Stimulated activated CD8-positive, alpha-beta memory T cell treated with anti-CD3 and anti-CD28 coated beads, Interleukin-15, amount 100 ng/mL, for 1 hour (primary cell): ENCODE measurements at regions not wholly inside any gene's neighbourhood (a gene's known extent, or its start where the extent isn't known, plus 50 kb on each side); places are given as distances from the start of the nearest gene placed in this dataset.
"Not testable (repeated sequence)": the region's sequence is repeated elsewhere in the genome, so short reads cannot be mapped to it uniquely, and the experiment has no call there.

Experiments
- DNase-seq: peaks from one replicate; pipeline ENCODE4 v3.0.0-alpha.2; 2020; ENCODE audit warnings: low read depth

DNA sequence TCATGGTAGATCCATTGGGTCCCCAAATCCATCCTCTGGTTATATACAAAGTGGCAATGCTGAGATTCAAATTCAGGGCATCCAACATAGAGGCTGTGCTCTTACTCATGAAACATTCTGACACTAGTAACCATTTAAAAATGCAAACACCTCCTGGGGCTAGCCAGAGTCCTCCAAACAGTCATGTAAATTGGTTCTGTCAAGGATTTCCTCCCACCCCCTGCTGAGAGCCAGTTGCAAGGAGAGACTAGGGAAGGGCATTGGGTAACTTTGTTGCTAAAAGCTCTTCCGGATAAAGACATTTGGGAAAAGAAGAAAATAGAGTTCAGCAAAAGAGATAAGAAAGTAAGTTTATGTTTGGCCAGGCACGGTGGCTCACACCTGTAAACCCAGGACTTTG, 58.3 kb downstream of the ART5 start:
- DNase-seq = not testable (repeated sequence)

DNA sequence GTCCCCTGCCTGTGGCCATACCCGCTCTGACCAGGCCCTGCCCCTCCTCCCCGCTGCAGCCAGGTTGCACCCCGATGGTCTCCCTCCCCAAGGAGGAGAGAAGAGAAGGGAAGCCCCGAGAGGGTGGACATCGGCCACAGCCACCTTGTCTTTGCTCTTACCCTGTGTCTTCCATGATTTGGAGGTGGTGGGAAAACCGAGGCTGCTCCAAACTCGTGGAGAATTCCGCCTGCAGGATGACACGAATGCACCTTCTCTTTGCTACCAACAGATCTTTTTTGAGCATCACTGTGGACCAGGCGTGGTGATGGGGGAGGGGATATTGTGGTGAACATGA, 60.4 kb downstream of the ART5 start:
- not testable (repeated sequence) for DNase-seq

DNA sequence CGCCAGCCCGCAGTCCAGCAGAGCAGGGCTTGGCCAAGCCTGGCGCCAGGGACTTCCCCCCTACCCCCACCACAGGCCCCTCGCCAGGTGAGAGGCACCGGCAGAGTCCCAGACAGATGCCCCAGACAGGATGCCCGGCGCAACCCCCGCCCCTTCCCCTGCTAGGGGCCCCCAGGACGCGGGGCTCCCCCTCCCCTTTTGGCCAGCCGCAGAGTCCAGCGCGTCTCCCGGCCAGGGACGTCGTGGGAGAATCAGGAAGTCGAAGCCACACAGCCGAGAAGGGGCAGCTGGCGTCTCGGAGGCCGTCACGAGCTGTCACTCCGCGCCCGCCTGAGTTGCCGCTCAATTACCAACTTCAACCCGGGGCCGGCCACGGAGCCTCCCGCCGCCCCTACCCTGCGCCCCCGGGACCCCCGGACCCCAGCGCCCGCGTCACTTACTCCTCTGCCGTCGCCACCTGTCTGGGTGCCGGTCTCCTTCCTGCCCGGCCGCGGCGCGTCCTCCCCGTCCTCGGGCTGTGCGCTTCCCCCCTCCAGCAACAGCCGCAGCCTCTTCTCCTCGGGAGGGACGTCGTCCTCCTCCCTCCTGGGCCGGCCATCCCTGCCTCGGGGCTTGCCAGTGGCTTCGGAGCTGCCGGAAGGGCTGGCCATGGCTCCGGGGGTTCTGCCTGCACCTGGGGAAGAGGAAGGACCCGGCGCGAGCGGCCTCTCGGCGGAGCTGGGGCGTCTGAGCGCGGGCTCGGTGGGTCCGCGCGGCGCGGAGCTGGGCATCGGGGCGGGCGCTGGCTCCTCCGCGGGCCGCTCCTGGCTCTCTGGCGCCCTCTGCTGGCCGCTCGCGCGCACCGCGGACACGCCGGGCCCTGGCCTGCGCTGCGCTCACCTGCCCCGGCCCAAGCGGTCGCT, 61.1 kb downstream of the ART5 start:
- peak; percentile 39 for DNase-seq

DNA sequence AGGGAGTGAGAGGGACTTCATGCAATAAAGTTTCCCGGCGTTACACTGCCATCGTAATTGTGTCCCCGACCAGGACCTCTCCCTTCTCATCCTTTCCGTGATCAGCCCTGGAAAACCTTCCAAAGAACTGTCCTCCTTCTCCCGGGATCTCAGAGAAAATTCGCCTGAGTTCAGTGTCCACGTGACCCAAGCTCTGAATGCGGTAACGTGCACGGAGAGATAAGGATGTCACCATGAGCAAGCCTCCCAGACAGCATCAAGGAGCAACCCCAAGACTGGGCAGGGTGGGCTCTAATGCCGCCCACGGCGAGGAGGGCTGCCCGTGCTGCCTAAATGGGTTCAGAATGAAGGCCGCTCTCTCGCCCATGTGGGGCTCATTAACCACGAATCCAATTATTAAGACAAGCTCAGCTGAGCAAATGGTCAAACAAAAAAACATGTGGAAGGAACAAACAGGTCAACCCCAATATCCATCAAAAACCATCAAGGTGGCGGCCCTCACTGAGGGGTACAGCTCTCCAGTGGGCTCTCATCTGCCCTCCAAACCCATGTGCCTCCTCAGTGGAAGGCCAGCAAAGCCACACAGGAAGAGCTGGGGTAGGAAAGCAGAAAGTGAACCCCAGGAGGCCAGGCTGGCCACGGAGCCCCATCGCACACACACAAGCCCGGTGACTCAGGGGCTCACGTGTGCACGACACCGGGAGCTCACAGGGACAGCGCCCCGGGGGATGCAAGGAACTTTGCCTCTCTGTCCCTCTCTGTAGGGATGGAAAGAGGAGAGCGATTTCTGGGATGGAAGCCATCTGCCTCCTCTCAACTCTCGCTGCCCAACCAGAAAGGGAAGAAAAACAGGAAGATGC, 62.0 kb downstream of the ART5 start:
- DNase-seq = not testable (repeated sequence)

DNA sequence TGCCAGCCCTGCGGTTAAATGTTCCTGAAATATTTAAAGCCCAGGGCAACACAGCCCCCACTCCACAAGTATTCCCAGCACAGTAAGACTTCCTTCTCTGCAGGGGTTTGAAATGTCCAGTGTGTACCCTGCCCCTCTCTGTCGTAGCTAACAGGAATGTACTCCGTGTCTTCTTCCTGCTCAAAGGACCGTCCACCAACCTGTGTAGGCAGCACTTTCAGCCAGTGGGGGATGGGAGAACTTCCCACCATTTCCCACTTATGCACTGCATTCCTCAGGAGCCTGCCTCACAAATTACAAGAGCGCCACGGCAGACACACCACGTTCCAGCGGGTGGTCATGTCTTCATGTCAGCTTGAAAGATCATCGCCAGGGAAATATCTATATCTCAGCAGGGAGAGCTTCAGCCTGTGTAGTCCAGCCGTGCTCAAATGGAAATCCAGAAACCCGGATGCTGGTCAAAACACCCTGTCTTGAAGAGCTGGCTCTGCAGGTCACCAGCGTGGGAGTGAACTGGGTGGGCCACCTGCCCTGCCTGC, 65.7 kb downstream of the ART5 start:
- not testable (repeated sequence) for DNase-seq

DNA sequence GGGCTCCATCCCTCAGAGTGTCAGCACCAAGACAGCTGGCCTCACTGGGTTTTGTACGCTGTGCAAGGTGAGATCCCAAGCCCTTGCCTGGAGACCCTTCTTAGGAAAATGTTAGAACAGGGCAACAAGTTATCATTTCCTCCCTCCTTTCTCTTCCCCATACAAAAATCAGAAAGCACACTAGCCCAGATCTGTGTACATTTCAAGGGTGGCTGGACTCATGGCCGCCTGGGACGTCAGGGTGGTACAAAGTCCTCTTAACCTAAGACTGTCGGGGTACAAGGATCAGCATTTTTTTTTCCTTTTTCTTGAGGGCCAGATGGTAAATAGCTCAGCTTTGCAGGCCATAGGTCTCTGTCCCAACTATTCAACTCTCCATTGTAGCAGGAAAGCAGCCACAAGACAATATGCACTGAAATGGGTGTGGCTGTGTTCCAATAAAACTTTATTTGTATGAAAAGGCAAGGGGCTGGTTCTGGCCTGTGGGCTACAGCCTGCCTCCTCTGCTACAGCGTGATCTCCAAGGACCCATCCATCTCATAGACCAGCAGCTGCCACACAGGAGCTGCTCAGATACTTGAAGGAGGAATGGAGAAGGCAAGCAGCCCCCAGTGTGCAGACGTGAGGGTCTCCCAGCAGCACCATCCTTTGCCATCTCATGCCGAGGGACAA, 68.7 kb downstream of the ART5 start:
- DNase-seq = not testable (repeated sequence)

DNA sequence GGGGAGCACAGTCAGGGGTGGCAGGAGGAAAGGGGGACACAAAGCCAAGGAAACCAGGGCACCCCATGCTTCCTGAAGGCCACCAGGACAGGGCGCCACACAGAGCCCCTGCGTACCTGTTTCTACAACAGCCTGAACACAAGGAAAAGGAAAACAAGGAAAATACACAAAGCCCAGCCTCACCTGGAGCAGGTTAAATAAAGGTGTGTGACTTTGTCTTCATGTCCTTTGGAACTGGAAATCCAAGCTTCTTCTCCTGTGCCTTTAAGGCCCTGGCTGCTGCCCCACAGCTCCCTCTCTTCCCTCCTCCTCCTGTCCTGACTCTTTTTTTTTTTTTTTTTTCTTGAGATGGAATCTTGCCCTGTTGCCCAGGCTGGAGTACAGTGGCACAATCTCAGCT, 70.0 kb downstream of the ART5 start:
- not testable (repeated sequence) for DNase-seq

DNA sequence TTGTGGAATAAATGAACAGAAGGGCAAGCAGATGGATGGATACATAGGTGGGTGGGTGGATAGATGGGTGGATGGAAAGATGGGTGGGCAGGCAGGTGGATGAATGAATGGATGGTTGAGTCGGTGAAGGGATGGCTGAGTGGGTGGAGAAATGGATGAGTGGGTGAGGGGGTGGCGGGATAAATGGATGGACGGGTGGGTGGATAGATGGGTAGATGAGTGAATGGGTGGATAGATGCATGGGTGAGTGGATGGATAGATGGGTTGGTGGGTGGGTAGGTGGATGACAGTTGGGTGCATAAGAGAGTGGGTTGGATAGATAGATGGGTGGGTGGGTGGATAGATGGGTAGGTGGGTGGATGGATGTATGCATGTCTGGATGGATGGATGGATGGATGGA, 76.0 kb downstream of the ART5 start:
- not testable (repeated sequence) for DNase-seq

DNA sequence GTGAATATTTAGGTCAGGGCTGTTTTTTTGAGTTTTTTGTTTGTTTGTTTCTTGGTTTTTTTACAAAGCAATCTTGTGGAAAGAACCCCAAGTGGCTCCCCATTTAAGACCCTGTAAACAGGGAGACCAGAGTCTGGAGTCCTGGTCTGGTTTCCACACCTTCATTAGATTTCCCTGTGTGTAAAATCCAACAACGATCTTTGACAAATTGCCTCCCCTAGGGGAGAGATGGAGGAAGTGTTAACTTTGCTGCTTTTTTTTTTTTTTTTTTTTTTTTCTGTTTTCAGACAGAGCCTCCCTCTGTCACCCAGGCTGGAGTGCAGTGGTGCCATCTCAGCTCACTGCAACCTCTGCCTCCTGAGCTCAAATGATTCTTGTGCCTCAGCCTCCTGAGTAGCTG, 77.4 kb downstream of the ART5 start:
- DNase-seq = not testable (repeated sequence)

DNA sequence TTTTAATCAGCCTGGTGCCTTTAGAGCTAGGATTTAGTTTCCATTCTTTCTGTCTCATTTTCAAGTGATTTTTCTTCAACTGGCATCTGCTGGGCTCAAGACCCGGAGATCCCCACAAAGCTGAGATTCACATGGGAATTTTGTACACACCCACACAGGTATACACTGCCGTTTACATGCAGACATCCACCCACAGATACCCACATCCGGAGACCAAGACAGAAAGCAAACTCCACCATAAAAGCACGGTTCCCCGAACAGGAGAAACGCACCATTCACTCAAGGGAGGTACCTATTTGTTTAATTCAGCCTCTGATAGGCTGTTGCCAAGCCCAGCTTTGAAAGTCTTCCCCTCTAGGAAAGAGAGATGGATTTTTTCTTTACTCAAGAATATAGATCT, 87.2 kb downstream of the ART5 start:
- DNase-seq = not testable (repeated sequence)

DNA sequence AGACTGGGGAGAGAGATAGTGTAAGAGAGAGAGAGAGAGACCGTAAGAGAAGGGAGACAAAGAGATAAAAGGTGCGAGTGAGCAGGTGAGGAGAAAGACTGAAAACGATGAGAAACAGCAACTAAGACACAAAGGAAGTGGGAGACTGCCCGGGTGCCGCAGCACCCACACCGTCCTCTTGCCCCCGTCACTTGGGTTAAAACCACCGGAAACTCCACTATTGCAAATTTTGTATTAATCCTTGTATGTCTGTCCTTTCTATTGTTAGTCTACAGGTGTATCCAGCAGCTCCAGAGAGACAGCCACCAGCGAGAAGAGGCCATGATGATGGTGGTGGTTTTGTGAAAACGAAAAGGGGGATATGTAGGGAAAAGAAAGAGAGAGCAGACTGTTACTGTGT, 96.8 kb downstream of the ART5 start:
- not testable (repeated sequence) for DNase-seq

DNA sequence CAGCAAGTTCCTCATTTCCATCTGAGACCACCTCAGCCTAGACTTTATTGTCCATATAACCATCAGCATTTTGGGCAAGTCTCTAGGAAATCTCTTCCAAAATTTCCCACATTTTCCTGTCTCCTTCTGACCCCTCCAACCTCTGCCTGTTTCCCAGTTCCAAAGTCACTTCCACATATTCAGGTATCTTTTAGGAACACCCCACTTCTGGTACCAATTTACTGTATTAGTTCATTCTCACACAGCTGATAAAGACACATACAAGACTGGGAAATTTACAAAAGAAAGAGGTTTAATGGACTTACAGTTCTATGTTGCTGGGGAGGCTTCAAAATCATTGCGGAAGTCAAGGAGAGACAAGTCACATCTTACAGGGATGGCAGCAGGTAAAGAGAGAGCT, 103.6 kb downstream of the ART5 start:
- not testable (repeated sequence) for DNase-seq

DNA sequence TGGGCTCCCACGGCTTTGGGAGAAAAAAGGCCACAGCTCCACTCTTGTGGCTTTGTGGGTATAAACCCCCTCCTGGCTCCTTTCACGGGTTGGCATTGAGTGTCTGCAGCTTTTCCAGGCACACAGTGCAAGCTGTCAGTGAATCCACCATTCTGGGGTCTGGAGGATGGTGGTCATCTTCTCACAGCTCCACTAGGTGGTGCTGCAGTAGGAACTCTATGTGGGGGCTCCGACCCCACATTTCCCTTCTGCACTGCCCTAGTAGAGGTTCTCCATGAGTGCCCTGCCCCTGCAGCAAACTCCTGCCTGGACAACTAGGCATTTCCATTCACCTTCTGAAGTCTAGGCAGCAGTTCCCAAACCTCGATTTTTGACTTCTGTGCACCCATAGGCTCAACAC, 104.5 kb downstream of the ART5 start:
- not testable (repeated sequence) for DNase-seq

DNA sequence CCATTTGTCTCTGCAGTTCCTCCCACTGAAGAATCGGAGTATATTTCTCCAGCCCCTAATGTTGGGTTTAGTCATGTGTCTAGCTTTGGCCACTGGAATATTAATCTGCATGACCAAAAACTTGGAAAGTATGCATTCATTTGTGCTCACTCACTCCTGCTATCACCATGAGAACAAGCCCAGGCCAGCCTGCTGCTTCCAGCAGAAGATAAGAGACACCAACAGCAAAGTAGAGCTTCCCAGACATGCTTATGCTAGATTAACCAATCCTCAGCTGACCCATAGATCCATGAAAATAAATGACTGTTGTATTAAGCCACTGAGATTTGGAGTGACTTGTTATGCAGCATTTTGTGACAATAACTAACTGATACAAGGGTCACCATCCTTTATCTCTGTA, 108.8 kb downstream of the ART5 start:
- not testable (repeated sequence) for DNase-seq

DNA sequence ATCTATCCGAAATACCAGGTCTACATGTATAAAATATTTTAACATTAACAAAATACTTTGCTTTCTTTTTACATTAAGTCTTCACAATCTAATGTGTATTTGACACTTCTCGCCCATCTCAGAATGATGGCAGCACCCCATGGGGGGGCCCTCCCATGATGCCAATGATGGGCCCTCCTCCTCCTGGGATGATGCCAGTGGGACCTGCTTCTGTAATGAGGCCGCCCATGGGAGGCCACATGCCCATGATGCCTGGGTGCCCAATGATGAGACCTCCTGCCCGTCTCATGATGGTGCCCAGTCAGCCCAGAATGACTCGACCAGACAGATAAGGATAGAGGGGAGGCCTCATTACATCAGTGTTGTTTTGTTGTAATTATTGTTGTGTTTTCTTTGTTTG, 110.5 kb downstream of the ART5 start:
- DNase-seq = not testable (repeated sequence)

DNA sequence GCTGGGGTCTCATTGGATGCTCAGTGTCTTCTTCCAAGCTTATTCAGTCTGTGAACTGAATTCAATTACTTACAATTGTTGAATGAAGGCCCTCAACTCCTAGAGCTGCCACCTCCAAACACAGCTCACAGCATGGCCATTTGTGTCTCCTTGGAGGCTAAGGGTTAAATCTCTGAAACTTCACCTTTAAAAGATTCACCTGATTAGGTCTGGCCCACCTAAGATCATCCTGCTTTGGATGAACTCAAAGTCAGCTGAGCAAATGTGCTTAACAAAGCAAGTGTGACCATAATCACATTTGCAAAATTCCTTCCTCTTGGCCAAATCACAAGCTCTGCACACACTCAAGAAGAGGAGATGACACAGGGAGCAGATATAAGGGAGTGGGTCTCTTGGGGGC, 118.2 kb downstream of the ART5 start:
- DNase-seq = not testable (repeated sequence)

DNA sequence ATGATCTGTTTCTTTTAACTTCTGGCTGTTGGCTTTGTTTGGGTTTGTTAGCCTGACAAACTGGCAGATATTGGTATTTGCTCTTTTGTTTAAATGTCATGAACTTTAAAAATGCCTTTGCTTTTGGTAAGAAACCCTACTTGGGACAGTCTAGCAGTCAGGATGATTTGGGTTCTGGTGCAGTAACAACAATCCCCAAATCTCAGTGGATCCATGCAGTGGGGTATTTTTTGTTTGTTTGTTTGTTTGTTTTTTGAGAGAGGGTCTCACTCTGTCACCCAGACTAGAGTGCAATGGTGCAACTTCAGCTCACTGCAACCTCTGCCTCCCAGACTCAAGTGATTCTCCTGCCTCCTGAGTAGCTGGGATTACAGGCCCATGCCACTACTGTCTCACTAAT, 120.9 kb downstream of the ART5 start:
- DNase-seq = not testable (repeated sequence)

DNA sequence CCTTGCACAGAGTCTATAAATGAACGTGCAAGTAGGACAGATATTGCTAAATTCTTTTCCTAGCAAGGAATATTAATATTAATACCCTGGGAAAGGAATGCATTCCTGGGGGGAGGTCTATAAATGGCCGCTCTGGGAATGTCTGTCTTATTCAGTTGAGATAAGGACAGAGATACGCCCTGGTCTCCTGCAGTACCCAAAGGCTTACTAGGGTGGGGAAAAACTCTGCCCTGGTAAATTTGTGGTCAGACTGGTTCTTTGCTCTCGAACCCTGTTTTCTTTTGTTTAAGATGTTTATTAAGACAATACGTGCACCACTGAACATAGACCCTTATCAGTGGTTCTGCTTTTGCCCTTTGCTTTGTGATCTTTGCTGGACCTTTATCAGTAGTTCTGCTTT, 122.0 kb downstream of the ART5 start:
- DNase-seq = not testable (repeated sequence)

DNA sequence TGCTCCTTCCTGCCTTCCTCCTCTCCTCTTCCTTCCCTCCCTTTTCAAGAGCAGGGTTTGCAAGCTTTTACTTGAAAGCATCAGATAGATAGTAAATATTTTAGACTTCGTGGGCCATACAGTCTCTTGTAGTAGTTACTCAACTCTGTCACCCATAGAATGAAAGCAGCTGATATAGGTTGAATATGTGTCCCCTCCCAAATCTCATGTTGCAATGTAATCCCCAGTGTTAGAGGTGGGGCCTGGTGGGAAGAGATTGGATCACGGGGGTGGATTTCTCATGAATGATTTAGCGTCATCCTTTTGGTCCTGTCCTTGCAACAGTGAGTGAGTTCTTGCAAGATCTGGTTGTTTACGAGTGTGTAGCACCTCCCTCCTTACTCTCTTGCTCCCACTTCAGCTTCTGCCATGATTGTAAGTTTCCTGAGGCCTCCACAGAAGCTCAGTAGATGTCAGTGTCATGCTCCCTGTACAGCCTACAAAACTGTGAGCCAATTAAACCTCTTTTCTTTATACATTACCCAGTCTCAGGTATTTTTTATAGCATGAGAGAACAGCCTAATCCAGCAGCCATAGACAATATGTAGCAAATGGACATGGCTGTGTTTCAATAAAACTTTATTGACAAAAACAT, 124.7 kb downstream of the ART5 start:
- not testable (repeated sequence) for DNase-seq

DNA sequence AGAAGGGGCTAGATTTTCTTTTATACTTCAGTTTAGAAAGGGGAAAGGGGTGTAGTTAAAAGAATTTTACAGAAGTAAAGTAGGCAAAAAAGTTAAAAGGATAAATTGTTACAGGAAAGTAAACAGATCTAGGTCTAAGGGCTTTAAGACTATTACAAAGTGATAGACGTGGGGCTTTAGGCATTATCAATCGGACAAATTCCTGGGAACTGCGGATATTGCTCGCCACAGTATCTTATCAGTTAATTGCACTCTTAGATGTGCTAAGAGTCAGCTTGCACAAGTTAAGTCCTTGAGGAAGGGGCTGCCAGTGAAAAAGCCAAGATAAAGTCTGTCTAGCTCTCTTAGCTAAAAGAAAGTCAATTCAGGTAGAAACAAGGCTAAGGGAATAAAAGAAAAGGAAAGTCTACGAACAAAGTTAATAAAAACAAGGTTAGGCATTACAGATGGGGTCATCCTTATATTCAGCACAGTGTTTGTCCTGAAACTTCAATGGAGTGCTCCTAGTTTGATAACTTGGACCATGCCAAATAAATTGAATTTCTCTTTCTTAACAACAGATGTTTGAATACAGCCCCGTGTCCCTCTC, 125.4 kb downstream of the ART5 start:
- not testable (repeated sequence) for DNase-seq
